ENCODE measurements at regions not wholly inside any gene's neighbourhood (a gene's known extent, or its start where the extent isn't known, plus 50 kb on each side); places are given as distances from the start of the nearest gene placed in this dataset.

GRCh38 chr12:126899926-126900792 is 1366.8 kb upstream of the TMEM132C start:
- TF ChIP-seq CTCF (IDR thresholded peaks at IDR 0.05 in 8 of 11, conservative IDR thresholded peaks at IDR 0.05 in 3 of 11) (no peak), POLR2AphosphoS5 (IDR thresholded peaks at IDR 0.05) (no peak)
